Occipital lobe (tissue), 1 donor: ENCODE measurements at regions not wholly inside any gene's neighbourhood (a gene's known extent, or its start where the extent isn't known, plus 50 kb on each side); places are given as distances from the start of the nearest gene placed in this dataset.
"Not testable (repeated sequence)": the region's sequence is repeated elsewhere in the genome, so short reads cannot be mapped to it uniquely, and the experiment has no call there.

Source experiments
- DNase-seq: peaks from one replicate; lab custom pipeline; 2025; lab: John Stamatoyannopoulos, UW

GRCh38 chr5:121471222-121471621 lies 380.5 kb upstream of the FTMT start:
- DNase-seq = not testable (repeated sequence)

GRCh38 chr5:121478636-121479035 lies 373.0 kb upstream of the FTMT start:
- DNase-seq = no peak

GRCh38 chr5:121479337-121479736 lies 372.3 kb upstream of the FTMT start:
- DNase-seq = no peak

GRCh38 chr5:121485281-121485680 lies 366.4 kb upstream of the FTMT start:
- no peak for DNase-seq

GRCh38 chr5:121485999-121486398 lies 365.7 kb upstream of the FTMT start:
- not testable (repeated sequence) for DNase-seq

- no peak for DNase-seq
Measured at GRCh38 chr5:121489972-121490371, 361.7 kb upstream of the FTMT start.

GRCh38 chr5:121497176-121497575 lies 354.5 kb upstream of the FTMT start:
- DNase-seq = no peak

GRCh38 chr5:121500310-121500709 lies 351.4 kb upstream of the FTMT start:
- peak; percentile 4 for DNase-seq

- no peak for DNase-seq
Measured at GRCh38 chr5:121503111-121503840, 348.4 kb upstream of the FTMT start.

GRCh38 chr5:121516997-121517396 lies 334.7 kb upstream of the FTMT start:
- no peak for DNase-seq

- no peak for DNase-seq
Measured at GRCh38 chr5:121525706-121526105, 326.0 kb upstream of the FTMT start.

GRCh38 chr5:121526908-121527307 lies 324.8 kb upstream of the FTMT start:
- no peak for DNase-seq

- DNase-seq = no peak
Measured at GRCh38 chr5:121533814-121534213, 317.9 kb upstream of the FTMT start.

- DNase-seq = no peak
Measured at GRCh38 chr5:121550989-121551388, 300.7 kb upstream of the FTMT start.

- no peak for DNase-seq
Measured at GRCh38 chr5:121559832-121560231, 291.9 kb upstream of the FTMT start.

GRCh38 chr5:121572061-121572460 lies 279.6 kb upstream of the FTMT start:
- DNase-seq = no peak

GRCh38 chr5:121573721-121574382 lies 277.8 kb upstream of the FTMT start:
- no peak for DNase-seq

GRCh38 chr5:121581588-121581987 lies 270.1 kb upstream of the FTMT start:
- DNase-seq = no peak

- DNase-seq = no peak
Measured at GRCh38 chr5:121596882-121597281, 254.8 kb upstream of the FTMT start.

- DNase-seq = no peak
Measured at GRCh38 chr5:121608826-121609225, 242.9 kb upstream of the FTMT start.

GRCh38 chr5:121624035-121624434 lies 227.6 kb upstream of the FTMT start:
- no peak for DNase-seq

- no peak for DNase-seq
Measured at GRCh38 chr5:121628783-121629182, 222.9 kb upstream of the FTMT start.

GRCh38 chr5:121630402-121630801 lies 221.3 kb upstream of the FTMT start:
- no peak for DNase-seq
